Spleen (tissue), 11 donors: ENCODE measurements at regions not wholly inside any gene's neighbourhood (a gene's known extent, or its start where the extent isn't known, plus 50 kb on each side); places are given as distances from the start of the nearest gene placed in this dataset.

Experiments
- DNase-seq: peaks from one replicate; pipeline ENCODE4 v3.0.0-alpha.2; 2020
- H3K27ac ChIP-seq, 8 donors: fragments of 200-600 bp; sonication (generic) in 7 of 8; 1 replicate in 4 of 8; 2 replicates in 4 of 8; pipeline versions ENCODE4 v1.5.0 to v1.8.0; 2016 to 2021; ENCODE audit warnings: inconsistent platforms in 4 of 8, mild to moderate bottlenecking in 4 of 8, moderate library complexity in 1 of 8
- H3K27me3 ChIP-seq, 7 donors: fragments of 200-600 bp; sonication (generic) in 6 of 7; replicated peaks in 1 of 7; 1 replicate in 4 of 7; 2 replicates in 3 of 7; pipeline versions ENCODE4 v1.5.0 to v1.8.0; 2016 to 2021; ENCODE audit warnings: inconsistent platforms in 3 of 7, mild to moderate bottlenecking in 1 of 7
- H3K36me3 ChIP-seq, 6 donors: fragments of 200-600 bp; sonication (generic) in 5 of 6; 1 replicate in 4 of 6; 2 replicates in 2 of 6; pipeline versions ENCODE4 v1.5.0 to v1.8.0; 2016 to 2021; ENCODE audit warnings: inconsistent platforms in 2 of 6
- H3K4me1 ChIP-seq, 6 donors: fragments of 200-600 bp; sonication (generic) in 5 of 6; 1 replicate in 3 of 6; 2 replicates in 3 of 6; pipeline versions ENCODE4 v1.5.0 to v1.8.0; 2016 to 2021; ENCODE audit warnings: inconsistent platforms in 3 of 6
- H3K4me3 ChIP-seq, 8 donors: fragments of 200-600 bp; sonication (generic) in 7 of 8; 1 replicate in 4 of 8; 2 replicates in 4 of 8; pipeline versions ENCODE4 v1.5.0 to v1.8.0; 2016 to 2021; ENCODE audit warnings: inconsistent platforms in 4 of 8, mild to moderate bottlenecking in 4 of 8, moderate library complexity in 2 of 8
- H3K9me3 ChIP-seq, 8 donors: fragments of 200-600 bp; sonication (generic) in 7 of 8; 1 replicate in 4 of 8; 2 replicates in 4 of 8; pipeline versions ENCODE4 v1.5.0 to v1.8.0; 2016 to 2021; ENCODE audit warnings: inconsistent platforms in 4 of 8
- POLR2A ChIP-seq, 3 donors: fragments of 450-650 bp; IDR thresholded peaks; one replicate each; pipeline ENCODE4 v1.5.1; 2017; ENCODE audit warnings: antibody characterized with exemption in 3 of 3, mild to moderate bottlenecking in 1 of 3
- POLR2AphosphoS5 ChIP-seq, 3 donors: sonication (generic); formaldehyde crosslinking; IDR thresholded peaks; one replicate each; pipeline ENCODE4 v1.5.1; 2017; ENCODE audit warnings: antibody characterized with exemption in 3 of 3
- WGBS, 5 donors: extraction: QIAGEN DNeasy Blood & Tissue Kit in 3 of 5; methylation state at CpG; one replicate each; pipeline versions ENCODE4 v1.1.5 to v1.1.7; 2013 to 2018; 5-methylcytosine and 5-hydroxymethylcytosine counted together
- intact Hi-C: fragments of 100-400 bp; cut with DNase I; formaldehyde crosslinking; loops from one replicate; pipeline ENCODE4 v1.15.0; 2023; ENCODE audit warnings: low total_unique reads
- TF ChIP-seq, protein P1 (sequence below), 11 experiments: fragments of 200-600 bp in 7 of 11; fragments of 450-650 bp in 4 of 11; sonication (generic) in 4 of 11; IDR thresholded peaks in 8 of 11; conservative IDR thresholded peaks in 3 of 11; 1 replicate in 7 of 11; 2 replicates in 4 of 11; pipeline versions ENCODE4 v1.4.0 to v1.8.0; 2016 to 2021; ENCODE audit warnings: antibody characterized with exemption in 11 of 11, inconsistent platforms in 4 of 11, mild to moderate bottlenecking in 1 of 11
- donor health status: healthy with polysubstance abuse.
- donor health status: DM: no; HTN: no; CAD: no; lungs with moderate emphysema.
- donor health status: DM: no; HTN: no; CAD: no.
- donor health status: Bipolar disorder and iron deficiency.
- donor health status: healthy.
- donor health status: DM: no; HTN: no; CAD: no.
- donor health status: DM: yes; HTN: yes; CAD: no.

DNA sequence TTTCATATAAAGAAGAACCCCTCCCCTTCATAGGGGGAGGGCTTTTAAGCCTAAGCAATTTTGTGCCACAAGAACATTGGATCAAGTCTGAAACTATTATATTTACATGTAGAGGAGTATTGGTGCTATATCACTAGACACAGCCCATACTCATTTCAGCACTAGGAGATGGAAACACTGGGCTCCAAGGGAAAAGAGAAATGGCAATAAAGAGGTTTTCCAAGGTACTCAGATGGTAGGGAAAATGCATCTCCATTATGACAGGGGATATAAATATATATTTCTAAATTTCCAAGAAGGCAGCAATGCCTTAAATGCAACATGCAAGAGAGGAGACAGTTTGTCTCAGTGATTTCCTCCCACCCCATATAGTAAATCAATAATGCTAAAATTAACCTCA, 209.0 kb downstream of the RAB38 start:
- TF ChIP-seq POLR2AphosphoS5 (IDR thresholded peaks at IDR 0.05) (no peak), POLR2A (IDR thresholded peaks at IDR 0.05) (no peak)
- TF ChIP-seq, protein P1, sequence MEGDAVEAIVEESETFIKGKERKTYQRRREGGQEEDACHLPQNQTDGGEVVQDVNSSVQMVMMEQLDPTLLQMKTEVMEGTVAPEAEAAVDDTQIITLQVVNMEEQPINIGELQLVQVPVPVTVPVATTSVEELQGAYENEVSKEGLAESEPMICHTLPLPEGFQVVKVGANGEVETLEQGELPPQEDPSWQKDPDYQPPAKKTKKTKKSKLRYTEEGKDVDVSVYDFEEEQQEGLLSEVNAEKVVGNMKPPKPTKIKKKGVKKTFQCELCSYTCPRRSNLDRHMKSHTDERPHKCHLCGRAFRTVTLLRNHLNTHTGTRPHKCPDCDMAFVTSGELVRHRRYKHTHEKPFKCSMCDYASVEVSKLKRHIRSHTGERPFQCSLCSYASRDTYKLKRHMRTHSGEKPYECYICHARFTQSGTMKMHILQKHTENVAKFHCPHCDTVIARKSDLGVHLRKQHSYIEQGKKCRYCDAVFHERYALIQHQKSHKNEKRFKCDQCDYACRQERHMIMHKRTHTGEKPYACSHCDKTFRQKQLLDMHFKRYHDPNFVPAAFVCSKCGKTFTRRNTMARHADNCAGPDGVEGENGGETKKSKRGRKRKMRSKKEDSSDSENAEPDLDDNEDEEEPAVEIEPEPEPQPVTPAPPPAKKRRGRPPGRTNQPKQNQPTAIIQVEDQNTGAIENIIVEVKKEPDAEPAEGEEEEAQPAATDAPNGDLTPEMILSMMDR (IDR thresholded peaks at IDR 0.05 in 8 of 11, conservative IDR thresholded peaks at IDR 0.05 in 3 of 11) = no peak
- Histone ChIP-seq H3K4me1 (no peaks in the 10 kb centered on the region), H3K27ac (no peak overlapping the region), H3K9me3 (no peaks in the 10 kb centered on the region), H3K36me3 (no peaks in the 10 kb centered on the region), H3K4me3 (no peak overlapping the region), H3K27me3 (no peaks in the 10 kb centered on the region)
- DNase-seq = no peak
- intact Hi-C loops = no loop called here

DNA sequence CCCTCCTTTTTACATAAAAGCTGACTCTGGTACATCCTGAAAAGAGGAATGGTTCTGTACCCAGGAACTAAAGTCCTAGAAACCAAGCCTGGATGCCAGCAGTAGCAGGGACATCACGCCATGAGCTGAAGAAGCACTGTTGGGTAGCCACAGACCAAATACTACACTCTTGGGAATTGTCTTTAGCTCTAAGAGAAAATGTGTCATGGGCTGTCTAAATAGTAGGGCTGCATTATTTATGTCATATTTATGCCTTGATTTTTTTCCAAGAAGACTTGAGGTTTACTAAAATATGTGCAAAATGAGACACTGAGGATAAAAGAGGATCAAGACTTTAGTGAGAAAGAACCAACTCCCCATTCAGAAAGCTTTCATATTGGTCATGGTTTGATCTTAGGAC, 213.6 kb downstream of the RAB38 start:
- intact Hi-C loops = no loop called here
- Histone ChIP-seq H3K27ac (no peak overlapping the region), H3K4me3 (no peak overlapping the region), H3K36me3 (no peaks in the 10 kb centered on the region), H3K4me1 (no peaks in the 10 kb centered on the region), H3K27me3 (no peaks in the 10 kb centered on the region), H3K9me3 (no peaks in the 10 kb centered on the region)
- WGBS, 5 donors = 50 to 86% (median 79%) methylated on average over 1 of the region's 1 CpG
- DNase-seq = no peak
- no peak for TF ChIP-seq POLR2AphosphoS5 (IDR thresholded peaks at IDR 0.05)

DNA sequence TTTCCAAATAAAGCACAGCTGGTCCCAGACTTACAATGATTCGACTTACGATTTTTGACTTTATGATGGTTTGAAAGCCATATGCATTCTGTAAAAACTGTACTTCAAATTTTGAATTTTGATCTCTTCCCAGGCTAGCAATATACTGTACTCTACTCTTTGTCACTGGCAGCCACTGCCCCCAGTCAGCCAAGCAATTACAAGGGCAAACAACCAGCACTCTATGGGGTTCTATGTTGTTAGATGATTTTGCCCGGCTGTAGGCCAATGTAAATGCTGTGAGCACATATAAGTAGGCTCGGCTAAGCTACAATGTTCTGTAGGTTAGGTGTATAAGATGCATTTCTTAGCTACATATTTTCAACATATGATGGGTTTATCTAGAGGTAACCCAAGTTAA, 217.3 kb downstream of the RAB38 start:
- Histone ChIP-seq H3K4me3 (no peak overlapping the region), H3K27me3 (no peaks in the 10 kb centered on the region), H3K4me1 (no peaks in the 10 kb centered on the region), H3K36me3 (no peaks in the 10 kb centered on the region), H3K9me3 (no peaks in the 10 kb centered on the region), H3K27ac (no peak overlapping the region)
- intact Hi-C loops = no loop called here
- TF ChIP-seq POLR2AphosphoS5 (IDR thresholded peaks at IDR 0.05) (no peak), POLR2A (IDR thresholded peaks at IDR 0.05) (no peak)
- TF ChIP-seq, protein P1 (IDR thresholded peaks at IDR 0.05 in 8 of 11, conservative IDR thresholded peaks at IDR 0.05 in 3 of 11) = no peak
- WGBS, 5 donors = 80 to 96% (median 91%) methylated on average over 4 of the region's 4 CpGs
- no peak for DNase-seq

DNA sequence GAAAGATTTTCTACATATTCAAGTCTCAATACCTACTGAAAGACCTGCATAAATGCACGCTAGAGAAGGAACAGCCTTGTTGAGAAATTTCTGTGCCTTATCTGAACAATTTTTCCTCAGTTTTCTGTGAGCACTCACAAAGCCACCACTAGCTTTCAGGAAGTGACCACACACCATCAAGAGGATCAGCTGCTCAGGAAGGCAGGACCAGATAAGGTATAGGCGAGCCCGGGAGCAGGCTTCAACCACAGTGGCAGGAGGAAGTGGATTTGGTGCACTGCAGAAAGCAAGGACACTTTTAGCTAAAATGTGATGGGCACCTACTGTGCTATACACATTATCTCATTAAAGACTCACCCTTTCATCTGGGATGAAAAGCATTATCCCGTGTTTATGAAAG, 220.8 kb downstream of the RAB38 start:
- no peak overlapping the region for H3K27ac ChIP-seq
- no peaks in the 10 kb centered on the region for H3K36me3 ChIP-seq
- no peak overlapping the region for H3K4me3 ChIP-seq
- no peaks in the 10 kb centered on the region for H3K4me1 ChIP-seq
- no peak for DNase-seq
- TF ChIP-seq POLR2A (IDR thresholded peaks at IDR 0.05) (no peak), POLR2AphosphoS5 (IDR thresholded peaks at IDR 0.05) (no peak)
- TF ChIP-seq, protein P1 (IDR thresholded peaks at IDR 0.05 in 8 of 11, conservative IDR thresholded peaks at IDR 0.05 in 3 of 11) = no peak
- H3K27me3 ChIP-seq = no peaks in the 10 kb centered on the region
- no peaks in the 10 kb centered on the region for H3K9me3 ChIP-seq
- WGBS, 5 donors = 15 to 26% (median 24%) methylated on average over 4 of the region's 4 CpGs
- intact Hi-C loops = no loop called here

DNA sequence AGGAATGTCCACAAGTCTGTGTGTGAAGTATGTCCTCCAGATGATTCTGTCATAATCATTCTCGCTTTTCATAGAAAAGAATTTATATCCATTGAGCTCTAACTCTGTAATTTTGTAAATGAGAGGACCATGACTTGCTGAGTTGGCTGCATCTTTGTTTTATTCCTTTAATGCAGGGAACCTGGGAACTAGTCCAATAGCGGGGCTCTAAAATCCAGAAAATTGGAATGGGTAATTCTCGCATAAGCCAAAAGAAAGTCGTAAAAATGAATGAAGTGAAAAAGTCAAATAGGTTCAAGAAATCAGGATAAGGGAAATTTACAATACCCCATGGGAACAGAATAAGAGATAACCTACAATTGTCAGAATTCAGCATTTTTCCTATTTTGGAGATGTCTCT, 232.5 kb downstream of the RAB38 start:
- Histone ChIP-seq H3K27ac (no peak overlapping the region), H3K27me3 (no peaks in the 10 kb centered on the region), H3K4me3 (no peak overlapping the region), H3K9me3 (no peaks in the 10 kb centered on the region), H3K36me3 (no peaks in the 10 kb centered on the region), H3K4me1 (no peaks in the 10 kb centered on the region)
- DNase-seq = no peak
- TF ChIP-seq POLR2AphosphoS5 (IDR thresholded peaks at IDR 0.05) = no peak
- TF ChIP-seq, protein P1 (IDR thresholded peaks at IDR 0.05 in 8 of 11, conservative IDR thresholded peaks at IDR 0.05 in 3 of 11) = no peak
- TF ChIP-seq POLR2A (IDR thresholded peaks at IDR 0.05) = no peak
- intact Hi-C loops = no loop called here
- WGBS, 5 donors = 70 to 90% (median 84%) methylated on average over 4 of the region's 4 CpGs
